ENCODE measurements at regions not wholly inside any gene's neighbourhood (a gene's known extent, or its start where the extent isn't known, plus 50 kb on each side); places are given as distances from the start of the nearest gene placed in this dataset.

DNA sequence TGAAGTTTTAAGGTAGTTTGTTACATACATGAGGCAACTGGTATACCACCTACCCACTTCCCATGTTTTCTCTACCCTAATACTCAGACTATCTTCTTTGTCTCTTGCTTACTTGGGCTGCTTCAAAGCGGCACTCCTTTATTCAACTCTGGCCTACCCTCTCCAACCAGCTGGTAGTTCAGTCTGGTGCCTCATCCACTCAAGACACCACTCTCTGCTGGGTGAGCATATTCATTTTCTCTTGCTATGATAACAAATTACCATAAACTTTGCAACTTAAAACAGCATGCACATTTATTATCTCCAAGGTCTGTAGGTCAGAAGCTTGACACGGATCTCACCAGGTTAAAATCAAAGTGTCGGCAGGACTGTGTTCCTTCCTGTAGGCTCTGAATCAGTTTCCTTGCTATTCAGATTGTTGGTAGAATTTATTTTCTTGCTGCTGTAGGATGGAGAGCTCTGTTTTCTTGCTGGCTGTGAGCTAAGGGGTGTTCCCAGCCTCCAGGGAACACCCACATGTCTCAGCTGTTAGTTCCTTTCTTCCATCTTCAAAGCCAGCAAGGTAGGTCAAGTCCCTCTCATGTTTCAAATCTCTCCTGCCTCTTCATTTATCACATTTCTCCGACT, 666.0 kb downstream of the DIAPH3 start:
- no peak for DNase-seq (ENCODE audit: low read depth in 2 of 3, low spot score in 1 of 3)

DNA sequence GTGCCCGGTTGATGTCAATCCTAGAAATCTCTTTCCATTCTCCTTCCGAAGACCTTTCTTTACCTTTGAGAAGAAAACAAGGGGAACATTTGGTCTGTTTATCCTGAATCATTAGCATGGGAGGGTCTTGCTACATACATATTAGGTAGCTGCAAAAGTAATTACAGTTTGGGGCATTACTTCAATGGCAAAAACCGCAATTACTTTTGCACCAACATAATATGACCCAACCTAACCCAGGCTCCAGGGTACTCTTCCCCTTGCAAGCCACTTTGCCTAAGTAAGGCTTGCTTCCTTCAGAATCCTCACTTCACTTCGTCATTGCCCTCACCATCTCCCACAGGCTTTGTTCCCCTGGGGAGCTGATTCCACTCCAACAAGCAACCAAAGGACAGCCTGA, 662.7 kb downstream of the DIAPH3 start:
- DNase-seq (ENCODE audit: low read depth in 2 of 3, low spot score in 1 of 3), result no peak

- no peak for DNase-seq (ENCODE audit: low read depth in 2 of 3, low spot score in 1 of 3)
Measured at GRCh38 chr13:59504407-59504806, 659.3 kb downstream of the DIAPH3 start.

- no peak for DNase-seq (ENCODE audit: low read depth in 2 of 3, low spot score in 1 of 3)
Measured at GRCh38 chr13:59510386-59510785, 653.3 kb downstream of the DIAPH3 start.

DNA sequence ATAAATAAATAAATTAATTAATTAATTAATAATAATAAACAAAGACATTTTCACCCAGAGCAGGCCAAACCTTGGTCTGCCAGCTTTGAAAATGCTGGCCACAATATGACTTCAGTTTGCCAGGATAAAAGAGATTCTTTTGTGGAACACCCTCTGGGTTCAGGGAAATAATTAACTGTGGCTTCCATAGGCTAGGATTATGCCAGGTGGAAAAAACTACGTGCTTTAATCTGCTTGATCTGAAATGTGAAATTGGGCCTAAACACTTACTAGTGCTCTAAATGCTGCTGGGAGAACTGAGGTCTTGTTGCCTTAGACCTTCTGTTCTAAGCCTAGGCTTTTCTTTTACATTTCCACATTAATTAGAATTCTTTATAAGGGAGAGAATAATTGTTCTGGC, 650.0 kb downstream of the DIAPH3 start:
- no peak for DNase-seq (ENCODE audit: low read depth in 2 of 3, low spot score in 1 of 3)

DNA sequence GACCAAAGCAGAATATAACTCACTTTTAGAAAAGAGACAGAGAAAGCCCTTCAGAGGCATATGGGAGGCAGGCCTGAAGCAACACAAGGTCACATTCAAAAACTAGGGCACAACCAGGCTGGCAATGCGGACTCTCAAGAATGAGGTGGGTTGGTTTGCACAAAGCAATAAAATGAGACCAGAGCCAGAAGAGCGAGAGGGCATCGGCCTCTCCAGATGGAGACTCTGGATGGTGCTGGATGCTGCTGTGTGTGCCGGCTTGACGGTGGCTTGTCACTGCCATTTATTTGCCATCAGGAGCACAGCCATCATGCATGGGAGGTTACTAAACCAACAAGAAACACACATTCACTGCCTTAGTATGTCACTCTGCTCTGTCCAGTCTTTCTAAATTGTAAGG, 649.4 kb downstream of the DIAPH3 start:
- DNase-seq (ENCODE audit: low read depth in 2 of 3, low spot score in 1 of 3), result no peak

DNA sequence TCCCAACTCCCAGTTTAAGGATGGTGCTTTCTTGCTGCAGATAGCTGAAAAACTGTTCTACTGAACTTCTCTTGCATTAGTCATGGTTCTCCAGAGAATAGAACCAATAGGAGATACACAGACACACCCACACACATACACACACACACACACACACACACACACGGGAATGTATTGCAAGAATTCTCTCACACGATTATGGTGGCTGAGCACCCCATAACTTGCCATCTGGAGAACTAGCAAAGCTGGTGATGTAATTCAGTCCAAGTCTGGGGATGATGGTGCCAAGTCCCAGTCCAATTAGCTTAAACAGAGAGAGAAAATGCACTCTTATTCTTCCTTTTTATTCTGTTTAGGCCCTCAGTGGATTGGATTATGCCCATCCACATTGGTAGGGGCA, 643.9 kb downstream of the DIAPH3 start:
- DNase-seq (ENCODE audit: low read depth in 2 of 3, low spot score in 1 of 3), result no peak

DNA sequence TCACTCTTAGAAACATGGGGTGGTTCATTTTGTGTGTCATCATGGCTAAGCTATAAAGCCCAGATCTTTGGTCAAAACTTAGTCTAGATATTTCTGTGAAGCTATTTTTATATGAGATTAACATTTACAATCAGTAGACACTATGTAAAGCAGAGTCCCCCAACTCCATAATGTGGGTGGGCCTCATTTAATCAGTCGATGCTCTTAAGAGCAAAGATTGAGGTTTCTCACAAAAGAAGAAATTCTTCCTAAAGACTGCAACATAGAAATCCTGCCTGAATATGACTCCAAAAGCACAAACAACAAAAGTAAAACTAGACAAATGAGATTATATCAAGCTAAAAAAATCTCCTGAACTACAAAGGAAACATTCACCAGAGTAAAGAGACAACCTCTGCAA, 642.2 kb downstream of the DIAPH3 start:
- DNase-seq (ENCODE audit: low read depth in 2 of 3, low spot score in 1 of 3), result no peak

GRCh38 chr13:59522652-59523051, 641.1 kb downstream of the DIAPH3 start:
- no peak for DNase-seq (ENCODE audit: low read depth in 2 of 3, low spot score in 1 of 3)

DNA sequence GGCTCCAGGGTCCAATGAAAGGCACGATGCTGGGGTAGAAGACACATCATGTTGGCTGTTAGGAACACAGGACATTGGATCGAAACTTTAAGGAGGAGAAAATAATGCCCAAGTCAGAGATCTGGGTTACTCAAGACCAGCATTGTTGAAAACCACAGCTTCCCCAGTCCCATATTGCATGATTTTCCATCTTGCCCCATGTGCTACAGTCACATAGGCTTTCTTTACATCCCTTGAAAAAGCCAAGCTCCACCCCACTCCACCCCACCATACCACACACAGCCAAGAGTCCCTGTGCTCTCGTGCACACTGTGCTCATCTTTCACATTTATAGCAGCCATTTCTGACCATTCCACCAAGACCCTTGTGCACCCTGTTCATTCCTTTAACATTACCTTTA, 636.2 kb downstream of the DIAPH3 start:
- no peak for DNase-seq (ENCODE audit: low read depth in 2 of 3, low spot score in 1 of 3)

GRCh38 chr13:59531571-59532091, 632.1 kb downstream of the DIAPH3 start:
- DNase-seq (ENCODE audit: low read depth in 2 of 3, low spot score in 1 of 3), result no peak

GRCh38 chr13:59532405-59532804, 631.3 kb downstream of the DIAPH3 start:
- no peak for DNase-seq (ENCODE audit: low read depth in 2 of 3, low spot score in 1 of 3)

DNA sequence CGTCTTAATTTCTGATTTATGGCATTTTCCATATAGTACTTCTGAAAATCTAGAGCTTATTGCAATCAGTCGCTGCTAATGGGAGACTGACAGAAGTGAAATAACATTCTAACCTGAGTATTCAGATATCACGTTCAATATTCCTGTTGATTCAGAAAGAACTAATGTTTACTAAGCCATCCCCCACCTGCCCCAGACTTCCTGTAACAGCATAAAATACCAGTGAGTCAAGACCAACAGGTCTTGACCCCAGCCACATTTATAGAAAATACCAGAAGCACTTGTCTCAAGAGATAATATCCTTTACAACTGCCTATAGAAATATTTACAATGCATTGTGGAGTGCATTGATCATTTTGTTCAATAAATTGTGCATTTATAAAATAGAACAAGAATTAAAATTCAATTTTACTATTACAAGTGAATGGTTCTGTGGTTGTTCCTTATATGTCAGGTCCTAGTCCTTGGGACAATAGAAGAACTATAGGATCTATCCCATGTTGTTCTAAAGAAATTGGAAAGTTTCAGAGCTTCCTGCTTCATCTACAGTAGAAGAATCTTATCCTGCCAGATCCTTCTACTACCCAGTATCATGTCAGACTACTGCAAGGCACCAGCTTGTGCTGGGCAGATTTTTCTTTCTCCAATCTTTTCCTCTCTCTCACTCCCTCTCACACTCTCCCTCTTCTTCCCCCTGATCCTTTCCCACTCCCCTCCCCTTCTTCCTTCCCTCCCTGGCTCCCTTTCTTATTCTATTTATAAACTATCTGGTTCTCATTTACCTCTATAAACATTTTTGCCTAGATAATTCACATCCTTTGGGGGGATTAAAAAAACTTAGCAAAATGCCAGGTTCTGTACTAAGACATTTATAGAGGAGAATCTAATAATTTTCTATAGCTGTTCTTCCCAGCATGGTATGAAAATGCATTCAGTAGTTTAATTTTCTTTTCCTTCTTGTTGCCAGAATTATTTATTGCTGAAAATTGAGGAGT, 629.9 kb downstream of the DIAPH3 start:
- DNase-seq (ENCODE audit: low read depth in 2 of 3, low spot score in 1 of 3), result no peak

GRCh38 chr13:59534806-59535205, 628.9 kb downstream of the DIAPH3 start:
- DNase-seq (ENCODE audit: low read depth in 2 of 3, low spot score in 1 of 3), result no peak

DNA sequence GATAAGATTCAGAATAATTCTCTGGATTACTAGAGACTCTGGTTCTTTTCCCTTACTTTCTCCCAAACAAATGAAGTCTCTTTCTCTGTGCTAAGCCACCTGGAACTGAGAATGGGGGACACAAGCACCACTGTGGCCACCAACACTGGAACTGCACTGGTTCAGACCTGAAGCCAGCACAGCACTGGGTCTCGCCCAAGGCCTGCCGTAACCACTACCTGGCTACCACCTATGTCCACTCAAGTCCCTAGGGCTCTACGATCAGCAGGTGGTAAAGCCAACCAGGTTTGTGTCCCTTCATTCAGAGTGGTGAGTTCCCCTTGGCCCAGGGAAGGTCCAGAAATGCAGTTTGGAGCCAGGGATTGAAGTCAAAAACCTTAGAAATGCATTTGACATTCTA, 626.2 kb downstream of the DIAPH3 start:
- DNase-seq (ENCODE audit: low read depth in 2 of 3, low spot score in 1 of 3), result no peak

DNA sequence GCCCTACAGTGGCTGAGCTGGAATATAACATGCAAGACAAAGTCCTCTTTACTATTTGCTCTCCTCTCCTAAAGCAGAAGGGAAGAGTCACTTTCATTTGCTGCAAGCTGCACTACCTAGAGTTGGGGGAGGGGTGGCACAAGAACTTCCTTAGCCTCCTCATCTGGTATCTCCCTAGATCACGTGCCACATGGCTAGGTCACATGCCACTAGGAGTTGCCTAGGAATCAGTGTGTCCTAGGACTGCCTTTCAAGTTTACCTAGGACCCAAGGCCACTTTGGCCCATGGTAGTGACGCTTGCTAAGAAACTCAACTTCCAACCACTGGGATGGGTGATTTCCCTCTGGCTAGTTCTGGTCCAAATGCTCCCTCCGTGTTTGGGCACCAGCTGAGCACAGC, 625.2 kb downstream of the DIAPH3 start:
- DNase-seq (ENCODE audit: low read depth in 2 of 3, low spot score in 1 of 3), result no peak

GRCh38 chr13:59542303-59542702, 621.4 kb downstream of the DIAPH3 start:
- DNase-seq (ENCODE audit: low read depth in 2 of 3, low spot score in 1 of 3), result no peak

- no peak for DNase-seq (ENCODE audit: low read depth in 2 of 3, low spot score in 1 of 3)
Measured at GRCh38 chr13:59543418-59543817, 620.3 kb downstream of the DIAPH3 start.

- no peak for DNase-seq (ENCODE audit: low read depth in 2 of 3, low spot score in 1 of 3)
Measured at GRCh38 chr13:59545007-59545406, 618.7 kb downstream of the DIAPH3 start.

- DNase-seq (ENCODE audit: low read depth in 2 of 3, low spot score in 1 of 3), result no peak
Measured at GRCh38 chr13:59546178-59546577, 617.5 kb downstream of the DIAPH3 start.

DNA sequence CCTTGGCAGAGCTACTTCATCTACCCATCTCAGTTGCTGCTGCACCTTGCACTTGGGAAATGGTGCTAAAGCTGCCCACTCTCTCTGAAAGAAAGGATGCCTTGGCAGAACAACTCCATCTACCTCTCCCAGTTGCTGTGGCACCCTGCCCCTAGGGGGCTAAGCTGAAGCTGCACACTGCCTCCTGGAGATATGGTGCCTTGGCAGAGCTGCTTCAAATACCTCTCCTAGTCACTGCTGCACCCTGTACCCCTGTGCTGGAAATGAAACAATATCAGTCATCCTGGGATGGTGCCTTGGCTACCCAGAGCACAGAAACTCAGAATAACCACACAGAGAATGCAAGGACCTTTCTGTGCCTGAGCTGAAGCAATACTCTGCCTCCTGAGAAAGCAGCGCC, 615.8 kb downstream of the DIAPH3 start:
- DNase-seq (ENCODE audit: low read depth in 2 of 3, low spot score in 1 of 3), result no peak

- no peak for DNase-seq (ENCODE audit: low read depth in 2 of 3, low spot score in 1 of 3)
Measured at GRCh38 chr13:59562924-59563323, 600.8 kb downstream of the DIAPH3 start.

Data from stimulated activated CD4-positive, alpha-beta T cell treated with anti-CD3 and anti-CD28 coated beads, Interleukin-12 subunit alpha, Interleukin-12 subunit beta, amount 100 ng/mL, for 48 hours (primary cell).